ENCODE measurements at regions not wholly inside any gene's neighbourhood (a gene's known extent, or its start where the extent isn't known, plus 50 kb on each side); places are given as distances from the start of the nearest gene placed in this dataset.

DNA sequence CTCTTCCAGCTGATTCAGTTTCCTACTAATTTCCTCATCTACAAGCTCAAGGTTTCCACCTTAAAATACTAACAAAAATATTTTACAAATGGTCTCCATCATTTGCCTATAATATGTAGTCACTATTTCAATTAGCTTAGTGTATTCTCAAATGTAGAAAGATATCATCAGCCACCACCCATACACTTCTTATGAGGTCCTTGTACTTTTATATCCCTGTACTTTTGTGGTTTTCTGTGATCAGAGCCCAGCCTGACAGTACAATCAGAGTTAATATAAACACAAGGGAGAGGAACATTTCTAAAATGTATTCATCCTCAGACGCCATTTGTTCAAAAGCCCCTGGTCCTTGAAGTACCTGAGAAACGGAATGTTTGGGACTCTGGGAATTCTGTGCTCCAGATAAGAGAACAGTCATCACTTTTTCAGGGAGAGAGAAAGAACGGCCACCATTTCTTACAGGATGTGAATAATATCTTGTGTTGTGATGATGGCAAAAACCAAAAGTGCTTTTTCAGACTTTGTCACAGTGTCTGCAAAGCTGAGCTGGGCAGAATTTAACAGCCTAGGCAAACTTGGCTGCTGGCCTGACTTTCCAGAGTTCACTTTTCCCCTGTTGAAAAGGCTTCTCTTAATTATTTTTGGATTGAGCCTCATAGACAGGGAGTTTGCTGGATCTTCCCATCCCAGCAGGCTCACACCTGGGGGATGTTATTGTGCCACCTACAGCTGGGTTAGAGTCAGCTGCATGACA lies 361.7 kb upstream of the ACVR2A start:
- Histone ChIP-seq H3K4ac (ENCODE audit: low read depth in 1 of 2, low read length in 2 of 2) (no peak overlapping the region), H2BK12ac (ENCODE audit: low read length in 2 of 2) (no peak overlapping the region), H3K4me3 (ENCODE audit: insufficient read depth in 1 of 2, low read depth in 1 of 2, low read length in 2 of 2) (no peak overlapping the region), H2BK5ac (ENCODE audit: low read depth, low read length, poor library complexity, severe bottlenecking) (no peak overlapping the region), H3K4me1 (ENCODE audit: control insufficient read depth, insufficient read depth, low read depth, low read length) (no peaks in the 10 kb centered on the region), H3K18ac (ENCODE audit: low read depth in 1 of 2, low read length in 2 of 2) (no peak overlapping the region), H3K27me3 (ENCODE audit: control insufficient read depth in 1 of 2, insufficient read depth in 1 of 2, low read length in 2 of 2) (peaks cover 0 to 4% of the 10 kb centered on the region in 2 experiments), H4K91ac (ENCODE audit: low read length) (no peak overlapping the region), H2AK5ac (ENCODE audit: low read length, severe bottlenecking) (no peak overlapping the region), H2AFZ (ENCODE audit: low read depth, low read length) (no peak overlapping the region), H2BK15ac (ENCODE audit: low read depth, poor library complexity, severe bottlenecking) (no peak overlapping the region), H3K4me2 (ENCODE audit: low read length, poor library complexity, severe bottlenecking) (no peak overlapping the region), H3K36me3 (ENCODE audit: control insufficient read depth in 1 of 2, insufficient read depth in 2 of 2, low read depth in 1 of 2, low read length in 2 of 2) (no peaks in the 10 kb centered on the region), H3K79me1 (replicated peaks; ENCODE audit: low read length, poor library complexity, severe bottlenecking) (no peaks in the 10 kb centered on the region), H3K9ac (ENCODE audit: low read length) (no peak overlapping the region), H3K27ac (ENCODE audit: low read length, poor library complexity, severe bottlenecking) (no peak overlapping the region), H3K9me3 (ENCODE audit: control insufficient read depth, low read length) (no peaks in the 10 kb centered on the region), H2BK120ac (ENCODE audit: low read depth, low read length) (no peak overlapping the region), H4K8ac (ENCODE audit: low read length) (no peak overlapping the region), H3K14ac (ENCODE audit: low read length in 2 of 2) (no peak overlapping the region), H3K23ac (ENCODE audit: low read length in 2 of 2) (no peak overlapping the region)
- 52% methylated on average over 3 of the region's 3 CpGs for WGBS
- DNase-seq: no peak

- Histone ChIP-seq H3K18ac (ENCODE audit: low read depth in 1 of 2, low read length in 2 of 2) (no peak overlapping the region), H3K36me3 (ENCODE audit: control insufficient read depth in 1 of 2, insufficient read depth in 2 of 2, low read depth in 1 of 2, low read length in 2 of 2) (no peaks in the 10 kb centered on the region), H3K27ac (ENCODE audit: low read length, poor library complexity, severe bottlenecking) (no peak overlapping the region), H3K4ac (ENCODE audit: low read depth in 1 of 2, low read length in 2 of 2) (no peak overlapping the region), H2BK120ac (ENCODE audit: low read depth, low read length) (no peak overlapping the region), H3K9ac (ENCODE audit: low read length) (no peak overlapping the region), H3K14ac (ENCODE audit: low read length in 2 of 2) (no peak overlapping the region), H2AK5ac (ENCODE audit: low read length, severe bottlenecking) (no peak overlapping the region), H3K23ac (ENCODE audit: low read length in 2 of 2) (no peak overlapping the region), H3K9me3 (ENCODE audit: control insufficient read depth, low read length) (no peaks in the 10 kb centered on the region), H3K4me3 (ENCODE audit: insufficient read depth in 1 of 2, low read depth in 1 of 2, low read length in 2 of 2) (no peak overlapping the region), H3K27me3 (ENCODE audit: control insufficient read depth in 1 of 2, insufficient read depth in 1 of 2, low read length in 2 of 2) (peaks cover 0 to 4% of the 10 kb centered on the region in 2 experiments), H3K4me2 (ENCODE audit: low read length, poor library complexity, severe bottlenecking) (no peak overlapping the region), H3K79me1 (replicated peaks; ENCODE audit: low read length, poor library complexity, severe bottlenecking) (no peaks in the 10 kb centered on the region), H4K91ac (ENCODE audit: low read length) (no peak overlapping the region), H2BK12ac (ENCODE audit: low read length in 2 of 2) (no peak overlapping the region), H3K4me1 (ENCODE audit: control insufficient read depth, insufficient read depth, low read depth, low read length) (no peaks in the 10 kb centered on the region), H4K8ac (ENCODE audit: low read length) (no peak overlapping the region), H2AFZ (ENCODE audit: low read depth, low read length) (no peak overlapping the region), H2BK5ac (ENCODE audit: low read depth, low read length, poor library complexity, severe bottlenecking) (no peak overlapping the region), H2BK15ac (ENCODE audit: low read depth, poor library complexity, severe bottlenecking) (no peak overlapping the region)
- 37% methylated on average over 6 of the region's 6 CpGs for WGBS
- DNase-seq: peak; percentile 4
Measured at GRCh38 chr2:147482111-147482895, 362.5 kb upstream of the ACVR2A start.

- H3K4ac ChIP-seq (ENCODE audit: low read depth in 1 of 2, low read length in 2 of 2): no peak overlapping the region
- no peak overlapping the region for H3K23ac ChIP-seq (ENCODE audit: low read length in 2 of 2)
- no peak overlapping the region for H4K91ac ChIP-seq (ENCODE audit: low read length)
- no peaks in the 10 kb centered on the region for H3K4me1 ChIP-seq (ENCODE audit: control insufficient read depth, insufficient read depth, low read depth, low read length)
- H3K18ac ChIP-seq (ENCODE audit: low read depth in 1 of 2, low read length in 2 of 2): no peak overlapping the region
- H2AK5ac ChIP-seq (ENCODE audit: low read length, severe bottlenecking): no peak overlapping the region
- H2BK15ac ChIP-seq (ENCODE audit: low read depth, poor library complexity, severe bottlenecking): no peak overlapping the region
- no peak overlapping the region for H2AFZ ChIP-seq (ENCODE audit: low read depth, low read length)
- DNase-seq: no peak
- H3K36me3 ChIP-seq (ENCODE audit: control insufficient read depth in 1 of 2, insufficient read depth in 2 of 2, low read depth in 1 of 2, low read length in 2 of 2): no peaks in the 10 kb centered on the region
- no peak overlapping the region for H3K4me3 ChIP-seq (ENCODE audit: insufficient read depth in 1 of 2, low read depth in 1 of 2, low read length in 2 of 2)
- H3K14ac ChIP-seq (ENCODE audit: low read length in 2 of 2): no peak overlapping the region
- H3K9me3 ChIP-seq (ENCODE audit: control insufficient read depth, low read length): no peaks in the 10 kb centered on the region
- no peak overlapping the region for H4K8ac ChIP-seq (ENCODE audit: low read length)
- no peak overlapping the region for H3K4me2 ChIP-seq (ENCODE audit: low read length, poor library complexity, severe bottlenecking)
- H3K27me3 ChIP-seq (ENCODE audit: control insufficient read depth in 1 of 2, insufficient read depth in 1 of 2, low read length in 2 of 2): peaks cover 0 to 4% of the 10 kb centered on the region in 2 experiments
- H2BK120ac ChIP-seq (ENCODE audit: low read depth, low read length): no peak overlapping the region
- no peak overlapping the region for H3K27ac ChIP-seq (ENCODE audit: low read length, poor library complexity, severe bottlenecking)
- no peak overlapping the region for H2BK12ac ChIP-seq (ENCODE audit: low read length in 2 of 2)
- no peaks in the 10 kb centered on the region for H3K79me1 ChIP-seq (replicated peaks; ENCODE audit: low read length, poor library complexity, severe bottlenecking)
- H3K9ac ChIP-seq (ENCODE audit: low read length): no peak overlapping the region
- WGBS: 84% methylated on average over 4 of the region's 4 CpGs
- no peak overlapping the region for H2BK5ac ChIP-seq (ENCODE audit: low read depth, low read length, poor library complexity, severe bottlenecking)
Measured at GRCh38 chr2:147479358-147479757, 365.5 kb upstream of the ACVR2A start.

- no peak overlapping the region for H2BK15ac ChIP-seq (ENCODE audit: low read depth, poor library complexity, severe bottlenecking)
- H3K27ac ChIP-seq (ENCODE audit: low read length, poor library complexity, severe bottlenecking): no peak overlapping the region
- H4K8ac ChIP-seq (ENCODE audit: low read length): no peak overlapping the region
- H2AFZ ChIP-seq (ENCODE audit: low read depth, low read length): no peak overlapping the region
- no peak overlapping the region for H2AK5ac ChIP-seq (ENCODE audit: low read length, severe bottlenecking)
- no peak overlapping the region for H3K9ac ChIP-seq (ENCODE audit: low read length)
- H2BK12ac ChIP-seq (ENCODE audit: low read length in 2 of 2): no peak overlapping the region
- H4K91ac ChIP-seq (ENCODE audit: low read length): no peak overlapping the region
- no peak overlapping the region for H2BK5ac ChIP-seq (ENCODE audit: low read depth, low read length, poor library complexity, severe bottlenecking)
- no peaks in the 10 kb centered on the region for H3K9me3 ChIP-seq (ENCODE audit: control insufficient read depth, low read length)
- H3K4me3 ChIP-seq (ENCODE audit: insufficient read depth in 1 of 2, low read depth in 1 of 2, low read length in 2 of 2): no peak overlapping the region
- H3K4ac ChIP-seq (ENCODE audit: low read depth in 1 of 2, low read length in 2 of 2): no peak overlapping the region
- H3K4me2 ChIP-seq (ENCODE audit: low read length, poor library complexity, severe bottlenecking): no peak overlapping the region
- no peaks in the 10 kb centered on the region for H3K79me1 ChIP-seq (replicated peaks; ENCODE audit: low read length, poor library complexity, severe bottlenecking)
- no peaks in the 10 kb centered on the region for H3K36me3 ChIP-seq (ENCODE audit: control insufficient read depth in 1 of 2, insufficient read depth in 2 of 2, low read depth in 1 of 2, low read length in 2 of 2)
- no peaks in the 10 kb centered on the region for H3K27me3 ChIP-seq (ENCODE audit: control insufficient read depth in 1 of 2, insufficient read depth in 1 of 2, low read length in 2 of 2)
- no peak overlapping the region for H3K23ac ChIP-seq (ENCODE audit: low read length in 2 of 2)
- no peak for DNase-seq
- no peak overlapping the region for H3K14ac ChIP-seq (ENCODE audit: low read length in 2 of 2)
- H2BK120ac ChIP-seq (ENCODE audit: low read depth, low read length): no peak overlapping the region
- no peaks in the 10 kb centered on the region for H3K4me1 ChIP-seq (ENCODE audit: control insufficient read depth, insufficient read depth, low read depth, low read length)
- no peak overlapping the region for H3K18ac ChIP-seq (ENCODE audit: low read depth in 1 of 2, low read length in 2 of 2)
Measured at GRCh38 chr2:147473075-147473474, 371.8 kb upstream of the ACVR2A start.
